Stomach (tissue), 4 donors: ENCODE measurements at regions not wholly inside any gene's neighbourhood (a gene's known extent, or its start where the extent isn't known, plus 50 kb on each side); places are given as distances from the start of the nearest gene placed in this dataset.

Experiments used
- EP300 ChIP-seq: sonication (generic); formaldehyde crosslinking; IDR thresholded peaks from one replicate; pipeline ENCODE4 v1.6.1; 2017; ENCODE audit warnings: antibody characterized with exemption
- POLR2A ChIP-seq, 4 donors: fragments of 450-650 bp; IDR thresholded peaks; one replicate each; pipeline ENCODE4 v1.6.1; 2016; ENCODE audit warnings: antibody characterized with exemption in 4 of 4, control low read depth in 2 of 4, mild to moderate bottlenecking in 1 of 4, moderate library complexity in 1 of 4
- POLR2AphosphoS5 ChIP-seq, 3 donors: sonication (generic); formaldehyde crosslinking; IDR thresholded peaks; one replicate each; pipeline ENCODE4 v1.6.1; 2016; ENCODE audit warnings: antibody characterized with exemption in 3 of 3
- TF ChIP-seq, protein P1 (sequence below), 7 experiments: fragments of 450-650 bp in 4 of 7; fragments of 200-600 bp in 3 of 7; sonication (generic) in 3 of 7; IDR thresholded peaks; one replicate each; pipeline ENCODE4 v1.5.1; 2016 to 2019; ENCODE audit warnings: antibody characterized with exemption in 7 of 7, control low read depth in 2 of 7, mild to moderate bottlenecking in 1 of 7

DNA sequence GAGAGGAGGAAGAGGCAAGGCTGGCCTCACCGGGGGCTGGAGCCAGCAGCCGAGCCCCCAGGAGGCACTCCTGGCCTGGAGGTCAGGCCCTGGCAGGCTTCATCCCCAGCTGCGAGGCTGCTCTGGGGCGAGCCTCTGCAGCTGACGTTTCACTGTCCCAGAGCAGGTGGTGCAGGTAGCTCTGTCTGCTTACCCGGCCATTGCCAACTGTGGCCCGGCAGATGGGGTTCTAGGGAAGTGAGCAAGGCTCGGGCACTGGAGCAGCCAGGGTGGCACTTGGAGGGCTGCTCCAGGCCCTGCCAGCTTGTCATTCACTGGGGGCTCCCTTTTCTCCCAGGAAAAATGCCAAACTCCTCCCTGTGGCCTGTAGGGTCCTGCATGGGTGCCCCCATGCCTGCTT is 118.7 kb upstream of the ANO1 start:
- TF ChIP-seq, protein P1, sequence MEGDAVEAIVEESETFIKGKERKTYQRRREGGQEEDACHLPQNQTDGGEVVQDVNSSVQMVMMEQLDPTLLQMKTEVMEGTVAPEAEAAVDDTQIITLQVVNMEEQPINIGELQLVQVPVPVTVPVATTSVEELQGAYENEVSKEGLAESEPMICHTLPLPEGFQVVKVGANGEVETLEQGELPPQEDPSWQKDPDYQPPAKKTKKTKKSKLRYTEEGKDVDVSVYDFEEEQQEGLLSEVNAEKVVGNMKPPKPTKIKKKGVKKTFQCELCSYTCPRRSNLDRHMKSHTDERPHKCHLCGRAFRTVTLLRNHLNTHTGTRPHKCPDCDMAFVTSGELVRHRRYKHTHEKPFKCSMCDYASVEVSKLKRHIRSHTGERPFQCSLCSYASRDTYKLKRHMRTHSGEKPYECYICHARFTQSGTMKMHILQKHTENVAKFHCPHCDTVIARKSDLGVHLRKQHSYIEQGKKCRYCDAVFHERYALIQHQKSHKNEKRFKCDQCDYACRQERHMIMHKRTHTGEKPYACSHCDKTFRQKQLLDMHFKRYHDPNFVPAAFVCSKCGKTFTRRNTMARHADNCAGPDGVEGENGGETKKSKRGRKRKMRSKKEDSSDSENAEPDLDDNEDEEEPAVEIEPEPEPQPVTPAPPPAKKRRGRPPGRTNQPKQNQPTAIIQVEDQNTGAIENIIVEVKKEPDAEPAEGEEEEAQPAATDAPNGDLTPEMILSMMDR (IDR thresholded peaks at IDR 0.05): no peak
- TF ChIP-seq POLR2A (IDR thresholded peaks at IDR 0.05) (no peak), POLR2AphosphoS5 (IDR thresholded peaks at IDR 0.05) (no peak), EP300 (no peak)
